H1 (cell line): ENCODE measurements at regions not wholly inside any gene's neighbourhood (a gene's known extent, or its start where the extent isn't known, plus 50 kb on each side); places are given as distances from the start of the nearest gene placed in this dataset.

ENCODE experiments used
- CTCF ChIA-PET: fragments of 300-600 bp; sonication (Branson Sonifier 250); formaldehyde crosslinking; loops from one replicate; lab custom pipeline; 2021; ENCODE audit not compliant: partially characterized antibody; lab: Charles Lee
- POLR2A ChIA-PET: fragments of 300-600 bp; sonication (Branson Sonifier 250); formaldehyde crosslinking; loops from one replicate; lab custom pipeline; 2021; ENCODE audit warnings: inconsistent platforms; ENCODE audit not compliant: partially characterized antibody; lab: Charles Lee
- DNase-seq, 2 experiments: peaks; one replicate each; pipeline versions ENCODE4 v3.0.0 to v3.0.0-alpha.2; 2010 to 2022; ENCODE audit warnings: low spot score in 2 of 2, low read depth in 1 of 2, mixed read lengths in 1 of 2
- FAIRE-seq: peaks from 2 replicates; lab custom pipeline; 2011; peaks lifted over from hg19 to GRCh38; lab: Jason Lieb, UNC
- H2AFZ ChIP-seq: 2 replicates; pipeline ENCODE4 v1.8.1; 2012; ENCODE audit warnings: low read length, inconsistent platforms
- H2AK5ac ChIP-seq: 2 replicates; pipeline ENCODE4 v1.6.1; 2013; ENCODE audit warnings: low read depth, low read length
- H2BK120ac ChIP-seq: replicated peaks from 2 replicates; pipeline ENCODE3; 2013; ENCODE audit warnings: low read depth, low read length, inconsistent platforms
- H2BK12ac ChIP-seq: 2 replicates; pipeline ENCODE4 v1.6.1; 2013; ENCODE audit warnings: low read depth, low read length
- H2BK15ac ChIP-seq: 2 replicates; pipeline ENCODE4 v1.6.1; 2013; ENCODE audit warnings: low read length
- H2BK20ac ChIP-seq: 2 replicates; pipeline ENCODE4 v1.6.1; 2013; ENCODE audit warnings: low read length
- H2BK5ac ChIP-seq: 2 replicates; pipeline ENCODE4 v1.6.1; 2013; ENCODE audit warnings: low read depth, low read length
- H3K14ac ChIP-seq: 2 replicates; pipeline ENCODE4 v1.6.1; 2013; ENCODE audit warnings: inconsistent platforms; ENCODE audit not compliant: insufficient read length
- H3K18ac ChIP-seq: 2 replicates; pipeline ENCODE4 v1.6.1; 2013; ENCODE audit warnings: low read length; ENCODE audit errors: extremely low read depth
- H3K23ac ChIP-seq: 2 replicates; pipeline ENCODE4 v1.6.1; 2013; ENCODE audit warnings: inconsistent platforms; ENCODE audit not compliant: insufficient read length
- H3K23me2 ChIP-seq: 2 replicates; pipeline ENCODE4 v1.6.1; 2013; ENCODE audit warnings: low read depth, low read length
- H3K27ac ChIP-seq: 2 replicates; pipeline ENCODE4 v1.6.1; 2011; ENCODE audit warnings: low read depth, low read length, inconsistent platforms
- H3K27me3 ChIP-seq, 4 experiments: replicated peaks in 1 of 4; 1 replicate in 1 of 4; 2 replicates in 3 of 4; pipeline versions ENCODE4 v1.6.1 to v1.8.1; 2011 to 2013; ENCODE audit warnings: low read length in 3 of 4, mild to moderate bottlenecking in 3 of 4, inconsistent platforms in 2 of 4, mixed read lengths in 2 of 4, moderate library complexity in 1 of 4; ENCODE audit not compliant: control insufficient read depth in 3 of 4, insufficient read depth in 3 of 4; ENCODE audit errors: extremely low read depth in 1 of 4
- H3K36me3 ChIP-seq, 4 experiments: 2 replicates each; pipeline versions ENCODE4 v1.6.1 to v1.8.1; 2011 to 2013; ENCODE audit warnings: mild to moderate bottlenecking in 4 of 4, low read length in 3 of 4, moderate library complexity in 2 of 4, control low read depth in 1 of 4, inconsistent platforms in 1 of 4; ENCODE audit not compliant: insufficient read depth in 4 of 4, control insufficient read depth in 2 of 4
- H3K4ac ChIP-seq: replicated peaks from 2 replicates; pipeline ENCODE3; 2013; ENCODE audit warnings: low read length, low read depth, mixed read lengths, inconsistent platforms; ENCODE audit not compliant: insufficient read length
- H3K4me1 ChIP-seq, 4 experiments: replicated peaks in 1 of 4; 1 replicate in 1 of 4; 2 replicates in 3 of 4; pipeline versions ENCODE4 v1.6.1 to v1.8.1; 2011 to 2013; ENCODE audit warnings: low read length in 3 of 4, inconsistent platforms in 2 of 4, mixed read lengths in 1 of 4; ENCODE audit not compliant: insufficient read depth in 4 of 4, control insufficient read depth in 3 of 4
- H3K4me2 ChIP-seq, 2 experiments: 2 replicates each; pipeline versions ENCODE4 v1.6.1 to v1.8.1; 2011 to 2013; ENCODE audit warnings: low read depth in 2 of 2, low read length in 2 of 2, control low read depth in 1 of 2, inconsistent platforms in 1 of 2, mild to moderate bottlenecking in 1 of 2; ENCODE audit not compliant: insufficient read depth in 1 of 2
- H3K4me3 ChIP-seq, 4 experiments: fragments of 200-600, 300-600 bp in 1 of 4; sonication (generic), shearing (Covaris generic), sonication (Bioruptor Twin) in 1 of 4; 2 replicates each; pipeline versions ENCODE4 v1.5.1 to v1.8.1; 2011 to 2016; ENCODE audit warnings: low read length in 4 of 4, low read depth in 3 of 4, control low read depth in 2 of 4, inconsistent platforms in 2 of 4, mild to moderate bottlenecking in 2 of 4, mixed read lengths in 1 of 4, moderate library complexity in 1 of 4; ENCODE audit not compliant: insufficient read depth in 2 of 4; ENCODE audit errors: extremely low read depth in 1 of 4
- H3K56ac ChIP-seq: replicated peaks from 2 replicates; pipeline ENCODE3; 2013; ENCODE audit warnings: low read depth, mild to moderate bottlenecking, mixed read lengths, low read length, inconsistent platforms; ENCODE audit not compliant: insufficient read length
- H3K79me1 ChIP-seq: 2 replicates; pipeline ENCODE4 v1.6.1; 2013; ENCODE audit warnings: low read depth, low read length, control low read depth
- H3K79me2 ChIP-seq, 2 experiments: 2 replicates each; pipeline versions ENCODE4 v1.6.1 to v1.8.1; 2012 to 2013; ENCODE audit warnings: low read length in 2 of 2, mild to moderate bottlenecking in 2 of 2, inconsistent platforms in 1 of 2; ENCODE audit not compliant: insufficient read depth in 2 of 2, control insufficient read depth in 1 of 2
- H3K9ac ChIP-seq, 4 experiments: replicated peaks in 1 of 4; 1 replicate in 1 of 4; 2 replicates in 3 of 4; pipeline versions ENCODE4 v1.6.1 to v1.8.1; 2011 to 2013; ENCODE audit warnings: low read depth in 3 of 4, low read length in 3 of 4, control low read depth in 2 of 4, mild to moderate bottlenecking in 2 of 4, moderate library complexity in 2 of 4, inconsistent platforms in 1 of 4; ENCODE audit errors: extremely low read depth in 1 of 4
- H3K9me3 ChIP-seq, 2 experiments: 2 replicates each; pipeline versions ENCODE4 v1.6.1 to v1.8.1; 2012 to 2013; ENCODE audit warnings: mild to moderate bottlenecking in 2 of 2, moderate library complexity in 2 of 2, control low read depth in 1 of 2, inconsistent platforms in 1 of 2, low read depth in 1 of 2, low read length in 1 of 2, mixed read lengths in 1 of 2; ENCODE audit not compliant: insufficient read depth in 2 of 2
- H4K20me1 ChIP-seq, 2 experiments: replicated peaks in 1 of 2; 2 replicates each; pipeline versions ENCODE3 to v1.8.1; 2011 to 2013; ENCODE audit warnings: inconsistent platforms in 2 of 2, low read length in 2 of 2, mild to moderate bottlenecking in 1 of 2; ENCODE audit not compliant: insufficient read depth in 2 of 2, control insufficient read depth in 1 of 2
- H4K5ac ChIP-seq: 2 replicates; pipeline ENCODE4 v1.6.1; 2013; ENCODE audit warnings: low read length, low read depth, mixed read lengths, inconsistent platforms; ENCODE audit not compliant: insufficient read length
- H4K8ac ChIP-seq: 2 replicates; pipeline ENCODE4 v1.8.0; 2013; ENCODE audit warnings: mild to moderate bottlenecking, moderate library complexity, low read length, inconsistent platforms; ENCODE audit not compliant: insufficient read depth; ENCODE audit errors: extremely low read depth
- H4K91ac ChIP-seq: replicated peaks from 2 replicates; pipeline ENCODE3; 2013; ENCODE audit warnings: low read length, mixed read lengths, inconsistent platforms; ENCODE audit not compliant: insufficient read length
- ASH2L ChIP-seq: fragments of 200-600, 300-600 bp; sonication (generic); IDR thresholded peaks from one replicate; pipeline ENCODE4 v1.7.1; 2017; ENCODE audit warnings: low read length
- CBX5 ChIP-seq: fragments of 300-800, 300-1000 bp; sonication (generic); IDR thresholded peaks from 2 replicates; pipeline ENCODE4 v1.7.1; 2016; ENCODE audit warnings: antibody characterized with exemption, low read length, low read depth
- CREB1 ChIP-seq: IDR thresholded peaks from 2 replicates; pipeline ENCODE4 v1.6.1; 2012; ENCODE audit warnings: inconsistent platforms
- EP300 ChIP-seq, 2 experiments: IDR thresholded peaks; 1 replicate in 1 of 2; 2 replicates in 1 of 2; pipeline ENCODE4 v1.6.1; 2011 to 2012; ENCODE audit warnings: low read depth in 2 of 2, low read length in 2 of 2, mild to moderate bottlenecking in 2 of 2, borderline replicate concordance in 1 of 2, inconsistent platforms in 1 of 2, moderate library complexity in 1 of 2
- JUN ChIP-seq: IDR thresholded peaks from 2 replicates; pipeline ENCODE4 v1.6.1; 2011; ENCODE audit warnings: low read depth, mild to moderate bottlenecking, improper control_type of control experiment, low read length
- JUND ChIP-seq: IDR thresholded peaks from 2 replicates; pipeline ENCODE4 v1.6.1; 2011; ENCODE audit warnings: mild to moderate bottlenecking, improper control_type of control experiment, low read length
- NRF1 ChIP-seq: IDR thresholded peaks from 2 replicates; pipeline ENCODE4 v1.6.1; 2011; ENCODE audit warnings: mild to moderate bottlenecking, low read depth, low read length, improper control_type of control experiment
- RAD21 ChIP-seq, 2 experiments: IDR thresholded peaks in 1 of 2; conservative IDR thresholded peaks in 1 of 2; 2 replicates each; pipeline ENCODE4 v1.6.1; 2011; ENCODE audit warnings: low read depth in 2 of 2, low read length in 2 of 2, improper control_type of control experiment in 1 of 2, inconsistent platforms in 1 of 2, mild to moderate bottlenecking in 1 of 2, moderate library complexity in 1 of 2
- RFX5 ChIP-seq: IDR thresholded peaks from 2 replicates; pipeline ENCODE4 v1.6.1; 2011; ENCODE audit warnings: low read depth, low read length, improper control_type of control experiment, borderline replicate concordance
- RNF2 ChIP-seq: fragments of 200-900, 300-1000 bp; sonication (generic); IDR thresholded peaks from 2 replicates; pipeline ENCODE4 v1.7.1; 2016; ENCODE audit warnings: borderline replicate concordance, low read depth, mild to moderate bottlenecking, antibody characterized with exemption, low read length; ENCODE audit not compliant: poor library complexity, severe bottlenecking; ENCODE audit errors: missing control alignments
- SP4 ChIP-seq: IDR thresholded peaks from 2 replicates; pipeline ENCODE4 v1.6.1; 2012; ENCODE audit warnings: low read length, inconsistent platforms
- TEAD4 ChIP-seq: IDR thresholded peaks from 2 replicates; pipeline ENCODE4 v1.6.1; 2012; ENCODE audit warnings: low read depth, low read length, inconsistent platforms, mixed read lengths
- WGBS, 2 experiments: shearing (Covaris generic) in 1 of 2; methylation state at CpG; one replicate each; pipeline versions ENCODE4 v1.1.6 to v1.1.7; 2013 to 2015; ENCODE audit warnings: low lambda C conversion rate in 2 of 2, mixed read lengths in 2 of 2, inconsistent platforms in 1 of 2, low coverage in 1 of 2, missing lambda C conversion rate in 1 of 2; ENCODE audit not compliant: insufficient replicate concordance in 2 of 2, insufficient coverage in 1 of 2, insufficient read length in 1 of 2; ENCODE audit errors: extremely low coverage in 1 of 2, missing lambda C conversion rate in 1 of 2; 5-methylcytosine and 5-hydroxymethylcytosine counted together
- TF ChIP-seq, protein P1 (sequence below): IDR thresholded peaks from 2 replicates; pipeline ENCODE4 v1.6.1; 2011; ENCODE audit warnings: low read length, improper control_type of control experiment

DNA sequence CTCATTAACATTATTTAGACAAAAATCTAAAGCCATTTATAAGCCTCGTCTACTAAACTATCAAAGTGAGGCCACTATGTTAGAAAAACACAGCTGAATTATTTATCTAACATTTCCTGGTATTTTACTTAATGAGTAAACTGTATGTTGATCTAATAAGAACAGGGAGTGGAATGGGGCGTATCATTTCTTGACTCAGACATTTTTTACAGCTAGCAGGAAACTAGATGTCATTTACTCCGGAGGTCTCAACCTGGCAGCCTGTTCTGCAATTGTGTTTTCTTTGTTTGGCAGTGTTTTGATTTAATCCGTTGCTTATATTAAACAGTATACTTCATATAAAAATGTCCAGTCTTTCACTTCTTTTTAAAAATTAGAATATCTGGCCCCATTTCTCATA, 79.1 kb upstream of the ABI3BP start:
- H3K27ac ChIP-seq = no peak overlapping the region
- no peak overlapping the region for H2BK120ac ChIP-seq
- no peaks in the 10 kb centered on the region for H3K27me3 ChIP-seq
- H3K4me3 ChIP-seq = no peak overlapping the region
- H2AK5ac ChIP-seq = no peak overlapping the region
- H2BK20ac ChIP-seq = no peak overlapping the region
- no peak overlapping the region for H2BK15ac ChIP-seq
- H3K56ac ChIP-seq = no peak overlapping the region
- no peaks in the 10 kb centered on the region for H3K36me3 ChIP-seq
- H3K4me1 ChIP-seq = no peaks in the 10 kb centered on the region
- H3K23ac ChIP-seq = no peak overlapping the region
- no peak overlapping the region for H2BK5ac ChIP-seq
- WGBS, 2 experiments = 86% methylated on average over 4 of the region's 4 CpGs; no CpG with 5 or more reads in 1 of the 2 experiments
- H3K9ac ChIP-seq = no peak overlapping the region
- H2BK12ac ChIP-seq = no peak overlapping the region
- H3K4ac ChIP-seq = no peak overlapping the region
- no peaks in the 10 kb centered on the region for H3K23me2 ChIP-seq
- DNase-seq = no peak
- FAIRE-seq = no peak
- H3K14ac ChIP-seq = no peak overlapping the region
- no peak overlapping the region for H4K8ac ChIP-seq
- no peak overlapping the region for H4K5ac ChIP-seq
- H2AFZ ChIP-seq = no peak overlapping the region
- no peak overlapping the region for H3K4me2 ChIP-seq
- no peaks in the 10 kb centered on the region for H3K79me2 ChIP-seq
- CTCF ChIA-PET = interaction anchor here (0.7 to 3.2 kb wide), 6 partner anchors 9 to 310 kb away, joined by 3 to 14 read pairs (median 4); no protein-coding TSS in a partner anchor
- H3K18ac ChIP-seq = no peak overlapping the region
- no peaks in the 10 kb centered on the region for H4K20me1 ChIP-seq
- H3K79me1 ChIP-seq = no peaks in the 10 kb centered on the region
- no peaks in the 10 kb centered on the region for H3K9me3 ChIP-seq
- H4K91ac ChIP-seq = no peak overlapping the region
- POLR2A ChIA-PET = interaction anchor here (1.0 kb wide), 1 partner anchor 17 kb away, joined by 3 read pairs; no protein-coding TSS in a partner anchor
- TF ChIP-seq SP4 (no peak), RAD21 (IDR thresholded peaks at IDR 0.05 in 1 of 2, conservative IDR thresholded peaks at IDR 0.05 in 1 of 2; ENCODE audit: low read depth in 2 of 2, low read length in 2 of 2) (no peak), ASH2L (no peak), JUND (no peak), TEAD4 (no peak), NRF1 (no peak), EP300 (IDR thresholded peaks at IDR 0.05; ENCODE audit: borderline replicate concordance in 1 of 2, low read depth in 2 of 2, low read length in 2 of 2) (no peak), JUN (no peak), CREB1 (no peak), RFX5 (no peak), CBX5 (no peak), RNF2 (no peak)
- TF ChIP-seq, protein P1, sequence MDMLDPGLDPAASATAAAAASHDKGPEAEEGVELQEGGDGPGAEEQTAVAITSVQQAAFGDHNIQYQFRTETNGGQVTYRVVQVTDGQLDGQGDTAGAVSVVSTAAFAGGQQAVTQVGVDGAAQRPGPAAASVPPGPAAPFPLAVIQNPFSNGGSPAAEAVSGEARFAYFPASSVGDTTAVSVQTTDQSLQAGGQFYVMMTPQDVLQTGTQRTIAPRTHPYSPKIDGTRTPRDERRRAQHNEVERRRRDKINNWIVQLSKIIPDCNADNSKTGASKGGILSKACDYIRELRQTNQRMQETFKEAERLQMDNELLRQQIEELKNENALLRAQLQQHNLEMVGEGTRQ = no peak
